Smooth muscle cell (in vitro differentiated cells): ENCODE measurements at regions not wholly inside any gene's neighbourhood (a gene's known extent, or its start where the extent isn't known, plus 50 kb on each side); places are given as distances from the start of the nearest gene placed in this dataset.

Experiments
- DNase-seq: peaks from one replicate; lab custom pipeline; 2025; ENCODE audit not compliant: unreplicated experiment; lab: John Stamatoyannopoulos, UW
- H2AFZ ChIP-seq: fragments of 200-600 bp; sonication (generic); 2 replicates; pipeline ENCODE4 v1.6.0; 2016; ENCODE audit warnings: antibody characterized with exemption, low read depth, mild to moderate bottlenecking
- H3F3A ChIP-seq: fragments of 200-600 bp; sonication (generic); 2 replicates; pipeline ENCODE4 v1.6.0; 2017; ENCODE audit warnings: antibody characterized with exemption, low read depth
- H3K27ac ChIP-seq: fragments of 200-600 bp; sonication (generic); 2 replicates; pipeline ENCODE4 v1.5.1; 2016; ENCODE audit warnings: low read depth, mild to moderate bottlenecking
- H3K27me3 ChIP-seq: fragments of 200-600 bp; sonication (generic); 2 replicates; pipeline ENCODE4 v1.6.1; 2016; ENCODE audit warnings: low read depth, mild to moderate bottlenecking
- H3K36me3 ChIP-seq: fragments of 200-600 bp; sonication (generic); 2 replicates; pipeline ENCODE4 v1.5.1; 2016; ENCODE audit warnings: low read depth
- H3K4me1 ChIP-seq: fragments of 200-600 bp; sonication (generic); 2 replicates; pipeline ENCODE4 v1.5.1; 2016; ENCODE audit warnings: low read depth
- H3K4me2 ChIP-seq: fragments of 200-600 bp; sonication (generic); 2 replicates; pipeline ENCODE4 v1.6.0; 2016; ENCODE audit warnings: mild to moderate bottlenecking
- H3K4me3 ChIP-seq: fragments of 200-600 bp; sonication (generic); 2 replicates; pipeline ENCODE4 v1.5.1; 2016; ENCODE audit warnings: mild to moderate bottlenecking
- H3K79me2 ChIP-seq: fragments of 200-600 bp; sonication (generic); 2 replicates; pipeline ENCODE4 v1.6.0; 2016; ENCODE audit warnings: low read depth, mild to moderate bottlenecking
- H3K9ac ChIP-seq: fragments of 200-600 bp; sonication (generic); 2 replicates; pipeline ENCODE4 v1.6.0; 2016; ENCODE audit warnings: low read depth
- H3K9me3 ChIP-seq: fragments of 200-600 bp; sonication (generic); replicated peaks from 2 replicates; pipeline ENCODE4 v1.5.1; 2016; ENCODE audit warnings: low read depth
- H4K20me1 ChIP-seq: fragments of 200-600 bp; sonication (generic); 2 replicates; pipeline ENCODE4 v1.6.0; 2016; ENCODE audit warnings: low read depth
- WGBS: methylation state at CpG from one replicate; pipeline ENCODE4 v1.1.7; 2016; ENCODE audit warnings: low lambda C conversion rate; 5-methylcytosine and 5-hydroxymethylcytosine counted together
- TF ChIP-seq, protein P1 (sequence below): fragments of 200-600 bp; sonication (generic); IDR thresholded peaks from 2 replicates; pipeline ENCODE4 v1.5.1; 2017; ENCODE audit warnings: borderline replicate concordance, mild to moderate bottlenecking, antibody characterized with exemption; ENCODE audit not compliant: insufficient read depth, poor library complexity, severe bottlenecking

DNA sequence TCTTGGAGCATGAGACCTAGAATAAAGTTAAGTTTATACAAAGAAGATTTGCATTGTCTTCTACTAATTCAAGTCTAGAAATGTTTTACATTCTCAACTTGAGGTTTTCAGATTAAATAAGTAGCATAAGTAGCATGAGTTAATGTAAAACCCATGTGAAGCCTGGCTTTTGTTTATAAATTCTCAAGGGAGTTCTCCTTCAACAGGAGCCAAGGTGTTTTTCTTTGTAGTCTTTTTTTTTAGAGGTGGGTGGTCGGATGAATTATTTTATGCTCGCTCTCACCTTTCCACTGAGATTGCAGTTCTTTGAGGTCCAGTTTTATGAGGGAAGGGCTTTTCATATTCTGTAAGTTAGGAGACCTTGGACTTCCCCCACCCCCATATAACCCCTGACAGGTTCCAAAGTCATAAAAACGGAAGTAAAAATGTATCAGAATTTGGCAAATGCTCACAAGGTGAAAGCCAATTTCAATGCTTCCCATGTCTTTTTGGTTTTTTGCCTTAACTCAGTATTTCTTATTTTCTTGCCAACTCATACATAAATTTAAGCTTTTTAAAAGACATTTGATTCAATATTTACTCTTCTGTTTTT is 244.3 kb upstream of the ASCC3 start:
- WGBS: 78% methylated on average over 3 of the region's 3 CpGs
- Histone ChIP-seq H3K4me2 (no peak overlapping the region), H3K79me2 (no peaks in the 10 kb centered on the region), H3K4me3 (no peak overlapping the region), H3K9ac (no peak overlapping the region), H3K9me3 (no peaks in the 10 kb centered on the region), H3K27me3 (no peaks in the 10 kb centered on the region), H3F3A (no peaks in the 10 kb centered on the region), H4K20me1 (no peaks in the 10 kb centered on the region), H2AFZ (no peak overlapping the region), H3K4me1 (no peaks in the 10 kb centered on the region), H3K27ac (no peak overlapping the region), H3K36me3 (no peaks in the 10 kb centered on the region)
- DNase-seq: no peak
- TF ChIP-seq, protein P1, sequence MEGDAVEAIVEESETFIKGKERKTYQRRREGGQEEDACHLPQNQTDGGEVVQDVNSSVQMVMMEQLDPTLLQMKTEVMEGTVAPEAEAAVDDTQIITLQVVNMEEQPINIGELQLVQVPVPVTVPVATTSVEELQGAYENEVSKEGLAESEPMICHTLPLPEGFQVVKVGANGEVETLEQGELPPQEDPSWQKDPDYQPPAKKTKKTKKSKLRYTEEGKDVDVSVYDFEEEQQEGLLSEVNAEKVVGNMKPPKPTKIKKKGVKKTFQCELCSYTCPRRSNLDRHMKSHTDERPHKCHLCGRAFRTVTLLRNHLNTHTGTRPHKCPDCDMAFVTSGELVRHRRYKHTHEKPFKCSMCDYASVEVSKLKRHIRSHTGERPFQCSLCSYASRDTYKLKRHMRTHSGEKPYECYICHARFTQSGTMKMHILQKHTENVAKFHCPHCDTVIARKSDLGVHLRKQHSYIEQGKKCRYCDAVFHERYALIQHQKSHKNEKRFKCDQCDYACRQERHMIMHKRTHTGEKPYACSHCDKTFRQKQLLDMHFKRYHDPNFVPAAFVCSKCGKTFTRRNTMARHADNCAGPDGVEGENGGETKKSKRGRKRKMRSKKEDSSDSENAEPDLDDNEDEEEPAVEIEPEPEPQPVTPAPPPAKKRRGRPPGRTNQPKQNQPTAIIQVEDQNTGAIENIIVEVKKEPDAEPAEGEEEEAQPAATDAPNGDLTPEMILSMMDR: no peak

DNA sequence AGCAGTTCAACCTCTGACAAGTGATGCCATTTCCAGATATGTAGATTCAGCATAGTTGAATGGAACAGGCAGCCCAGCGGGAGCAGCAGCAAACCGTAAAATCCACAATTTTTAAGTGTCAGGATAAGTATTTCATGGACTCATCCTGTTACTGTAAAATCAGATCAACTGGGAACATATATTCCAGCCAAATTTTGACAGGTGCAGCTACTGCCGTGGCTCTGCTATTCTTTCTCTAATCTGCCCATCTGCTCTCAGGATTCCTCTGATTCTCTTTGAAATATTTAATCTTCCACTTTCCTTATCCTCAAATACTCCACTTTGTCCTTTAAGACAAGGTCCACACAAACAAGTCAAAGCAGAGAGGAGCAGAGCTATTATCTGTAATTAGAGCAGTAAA is 245.4 kb upstream of the ASCC3 start:
- Histone ChIP-seq H3F3A (no peaks in the 10 kb centered on the region), H3K4me1 (no peaks in the 10 kb centered on the region), H3K4me2 (no peak overlapping the region), H3K9me3 (no peaks in the 10 kb centered on the region), H3K27me3 (no peaks in the 10 kb centered on the region), H3K4me3 (no peak overlapping the region), H3K27ac (no peak overlapping the region), H2AFZ (no peak overlapping the region), H3K36me3 (no peaks in the 10 kb centered on the region), H4K20me1 (no peaks in the 10 kb centered on the region), H3K9ac (no peak overlapping the region), H3K79me2 (no peaks in the 10 kb centered on the region)
- no peak for DNase-seq
- TF ChIP-seq, protein P1: no peak
- WGBS: 69% methylated on average over 3 of the region's 3 CpGs

DNA sequence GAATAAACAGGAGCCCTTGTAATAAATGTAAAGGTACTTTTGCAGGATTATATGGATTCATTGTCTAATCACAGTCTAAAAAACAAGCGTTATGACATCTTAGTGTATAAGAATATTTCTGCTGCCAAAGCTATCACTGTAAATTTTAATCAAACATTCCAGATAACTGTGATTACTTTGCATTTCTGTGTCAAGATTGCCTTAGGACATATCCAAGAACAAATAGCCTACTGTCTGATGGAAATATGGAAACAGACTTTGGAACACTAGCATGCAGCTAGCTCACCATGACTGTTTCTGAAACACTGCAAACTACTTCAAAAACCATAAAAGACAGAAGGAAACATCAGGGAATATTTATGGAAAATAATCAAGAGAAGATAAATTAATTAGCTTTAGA is 248.7 kb upstream of the ASCC3 start:
- H3K4me3 ChIP-seq: no peak overlapping the region
- no peaks in the 10 kb centered on the region for H3K36me3 ChIP-seq
- TF ChIP-seq, protein P1: no peak
- no peak overlapping the region for H3K27ac ChIP-seq
- no peak overlapping the region for H2AFZ ChIP-seq
- no peak overlapping the region for H3K4me2 ChIP-seq
- no peaks in the 10 kb centered on the region for H3K4me1 ChIP-seq
- 94% methylated on average over 1 of the region's 1 CpG for WGBS
- H3K79me2 ChIP-seq: no peaks in the 10 kb centered on the region
- H3K27me3 ChIP-seq: no peaks in the 10 kb centered on the region
- H3K9me3 ChIP-seq: no peaks in the 10 kb centered on the region
- H4K20me1 ChIP-seq: no peaks in the 10 kb centered on the region
- DNase-seq: no peak
- H3F3A ChIP-seq: no peaks in the 10 kb centered on the region
- H3K9ac ChIP-seq: no peak overlapping the region

DNA sequence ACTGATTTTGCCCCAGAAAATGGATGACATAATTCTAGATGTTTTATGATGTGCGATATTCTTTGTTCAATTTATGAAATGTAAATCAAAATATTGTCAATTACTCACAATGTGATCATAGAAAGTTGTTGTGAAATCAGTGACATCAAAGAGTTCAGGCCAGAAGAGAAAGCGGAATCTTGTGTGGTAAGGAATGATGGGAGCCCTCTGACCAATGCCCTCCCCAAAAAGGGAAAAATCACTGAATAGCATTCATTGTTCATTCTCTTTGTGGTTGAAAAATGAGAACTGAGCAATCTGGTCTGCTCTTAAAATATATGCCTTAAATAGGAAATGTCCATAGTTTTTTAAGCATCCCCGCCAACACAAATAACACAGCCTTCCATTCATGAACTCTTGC is 247.1 kb upstream of the GRIK2 start:
- no peaks in the 10 kb centered on the region for H3K36me3 ChIP-seq
- no peak overlapping the region for H3K27ac ChIP-seq
- H3K4me3 ChIP-seq: no peak overlapping the region
- no peak overlapping the region for H2AFZ ChIP-seq
- WGBS: 74% methylated on average over 3 of the region's 3 CpGs
- no peak for DNase-seq
- TF ChIP-seq, protein P1: no peak
- H3K9me3 ChIP-seq: no peaks in the 10 kb centered on the region
- H3K4me1 ChIP-seq: peaks cover 8% of the 10 kb centered on the region
- no peak overlapping the region for H3K9ac ChIP-seq
- H3K4me2 ChIP-seq: no peak overlapping the region
- no peaks in the 10 kb centered on the region for H3K79me2 ChIP-seq
- no peaks in the 10 kb centered on the region for H4K20me1 ChIP-seq
- no peaks in the 10 kb centered on the region for H3K27me3 ChIP-seq
- H3F3A ChIP-seq: no peaks in the 10 kb centered on the region
